Loucy (cell line): ENCODE measurements at regions not wholly inside any gene's neighbourhood (a gene's known extent, or its start where the extent isn't known, plus 50 kb on each side); places are given as distances from the start of the nearest gene placed in this dataset.

ENCODE experiments used
- H2AFZ ChIP-seq: fragments of 200-600 bp; sonication (generic); 2 replicates; pipeline ENCODE4 v1.6.0; 2016; ENCODE audit warnings: antibody characterized with exemption, mild to moderate bottlenecking, low read length, moderate library complexity
- H3F3A ChIP-seq: fragments of 200-600 bp; 2 replicates; pipeline ENCODE4 v1.6.0; 2016; ENCODE audit warnings: antibody characterized with exemption, low read depth, mild to moderate bottlenecking
- H3K27me3 ChIP-seq: fragments of 200-600 bp; sonication (generic); 2 replicates; pipeline ENCODE4 v1.6.1; 2014; ENCODE audit warnings: low read length, mild to moderate bottlenecking; ENCODE audit not compliant: insufficient read depth, poor library complexity, severe bottlenecking
- H3K36me3 ChIP-seq: fragments of 200-600 bp; sonication (generic); 2 replicates; pipeline ENCODE4 v1.6.1; 2016; ENCODE audit warnings: low read length; ENCODE audit not compliant: insufficient read depth
- H3K4me1 ChIP-seq: fragments of 200-600 bp; sonication (generic); 2 replicates; pipeline ENCODE4 v1.5.1; 2014; ENCODE audit warnings: low read length, mild to moderate bottlenecking; ENCODE audit not compliant: insufficient read depth, poor library complexity, severe bottlenecking
- H3K4me2 ChIP-seq: fragments of 200-600 bp; sonication (generic); 2 replicates; pipeline ENCODE4 v1.6.0; 2014; ENCODE audit warnings: antibody characterized with exemption, low read length, low read depth, mild to moderate bottlenecking; ENCODE audit not compliant: poor library complexity, severe bottlenecking
- H3K4me3 ChIP-seq: fragments of 200-600 bp; sonication (generic); 2 replicates; pipeline ENCODE4 v1.5.1; 2014; ENCODE audit warnings: low read length, mild to moderate bottlenecking, mixed read lengths; ENCODE audit not compliant: poor library complexity, severe bottlenecking
- H3K79me2 ChIP-seq: fragments of 200-600 bp; sonication (generic); 2 replicates; pipeline ENCODE4 v1.6.1; 2014; ENCODE audit warnings: low read length; ENCODE audit not compliant: insufficient read depth
- H3K9ac ChIP-seq: fragments of 200-600 bp; sonication (generic); 2 replicates; pipeline ENCODE4 v1.6.0; 2014; ENCODE audit warnings: mild to moderate bottlenecking, low read depth, low read length, moderate library complexity; ENCODE audit not compliant: poor library complexity, severe bottlenecking
- H3K9me2 ChIP-seq: fragments of 200-600 bp; sonication (generic); replicated peaks from 2 replicates; pipeline ENCODE4 v1.6.1; 2016; ENCODE audit warnings: low read depth, low read length, mixed read lengths
- H3K9me3 ChIP-seq: fragments of 200-600 bp; sonication (generic); 2 replicates; pipeline ENCODE4 v1.6.1; 2014; ENCODE audit warnings: mild to moderate bottlenecking, antibody characterized with exemption, low read length, low read depth; ENCODE audit not compliant: insufficient read depth
- H4K20me1 ChIP-seq: fragments of 200-600 bp; sonication (generic); 2 replicates; pipeline ENCODE4 v1.6.0; 2014; ENCODE audit warnings: antibody characterized with exemption, low read length, mild to moderate bottlenecking; ENCODE audit not compliant: insufficient read depth, poor library complexity, severe bottlenecking
- CTCF ChIP-seq: fragments of 200-600 bp; sonication (generic); conservative IDR thresholded peaks from 2 replicates; pipeline ENCODE4 v1.5.1; 2014; ENCODE audit warnings: mild to moderate bottlenecking, antibody characterized with exemption, low read length
- EZH2phosphoT487 ChIP-seq: fragments of 200-600 bp; IDR thresholded peaks from 2 replicates; pipeline ENCODE4 v1.6.1; 2018; ENCODE audit warnings: antibody characterized with exemption, mild to moderate bottlenecking, moderate library complexity, borderline replicate concordance

- TF ChIP-seq EZH2phosphoT487 (no peak), CTCF (no peak)
- no peak overlapping the region for H3K9ac ChIP-seq
- no peaks in the 10 kb centered on the region for H3K36me3 ChIP-seq
- H3K79me2 ChIP-seq, result no peaks in the 10 kb centered on the region
- H3F3A ChIP-seq, result no peaks in the 10 kb centered on the region
- no peaks in the 10 kb centered on the region for H4K20me1 ChIP-seq
- H3K4me3 ChIP-seq, result no peak overlapping the region
- H3K4me1 ChIP-seq, result no peaks in the 10 kb centered on the region
- H3K9me3 ChIP-seq, result peaks cover 4% of the 10 kb centered on the region; the same call in 1 of the 2 replicates
- no peak overlapping the region for H2AFZ ChIP-seq
- no peaks in the 10 kb centered on the region for H3K27me3 ChIP-seq
- H3K4me2 ChIP-seq, result no peak overlapping the region
- no peaks in the 10 kb centered on the region for H3K9me2 ChIP-seq
Measured at GRCh38 chr19:30895946-30896345, 453.3 kb downstream of the TSHZ3 start.

- no peaks in the 10 kb centered on the region for H3K4me1 ChIP-seq
- no peak overlapping the region for H3K4me2 ChIP-seq
- no peaks in the 10 kb centered on the region for H3K79me2 ChIP-seq
- H4K20me1 ChIP-seq, result no peaks in the 10 kb centered on the region
- no peak overlapping the region for H2AFZ ChIP-seq
- H3K36me3 ChIP-seq, result no peaks in the 10 kb centered on the region
- no peak overlapping the region for H3K4me3 ChIP-seq
- TF ChIP-seq EZH2phosphoT487 (no peak), CTCF (no peak)
- H3K9me2 ChIP-seq, result no peaks in the 10 kb centered on the region
- no peak overlapping the region for H3K9ac ChIP-seq
- H3F3A ChIP-seq, result no peaks in the 10 kb centered on the region
- peaks cover 4% of the 10 kb centered on the region; the same call in 1 of the 2 replicates for H3K9me3 ChIP-seq
- H3K27me3 ChIP-seq, result no peaks in the 10 kb centered on the region
Measured at GRCh38 chr19:30891051-30891450, 458.2 kb downstream of the TSHZ3 start.

GRCh38 chr19:30890033-30890432, 459.2 kb downstream of the TSHZ3 start:
- Histone ChIP-seq H3K9me3 (peaks cover 4% of the 10 kb centered on the region; the same call in 1 of the 2 replicates), H2AFZ (no peak overlapping the region), H3K36me3 (no peaks in the 10 kb centered on the region), H3K4me3 (no peak overlapping the region), H3K9ac (no peak overlapping the region), H4K20me1 (no peaks in the 10 kb centered on the region), H3K27me3 (no peaks in the 10 kb centered on the region), H3K9me2 (no peaks in the 10 kb centered on the region), H3K4me1 (no peaks in the 10 kb centered on the region), H3K79me2 (no peaks in the 10 kb centered on the region), H3F3A (no peaks in the 10 kb centered on the region), H3K4me2 (no peak overlapping the region)
- TF ChIP-seq CTCF, result no peak
- no peak for TF ChIP-seq EZH2phosphoT487
